ENCODE measurements at regions not wholly inside any gene's neighbourhood (a gene's known extent, or its start where the extent isn't known, plus 50 kb on each side); places are given as distances from the start of the nearest gene placed in this dataset.

DNA sequence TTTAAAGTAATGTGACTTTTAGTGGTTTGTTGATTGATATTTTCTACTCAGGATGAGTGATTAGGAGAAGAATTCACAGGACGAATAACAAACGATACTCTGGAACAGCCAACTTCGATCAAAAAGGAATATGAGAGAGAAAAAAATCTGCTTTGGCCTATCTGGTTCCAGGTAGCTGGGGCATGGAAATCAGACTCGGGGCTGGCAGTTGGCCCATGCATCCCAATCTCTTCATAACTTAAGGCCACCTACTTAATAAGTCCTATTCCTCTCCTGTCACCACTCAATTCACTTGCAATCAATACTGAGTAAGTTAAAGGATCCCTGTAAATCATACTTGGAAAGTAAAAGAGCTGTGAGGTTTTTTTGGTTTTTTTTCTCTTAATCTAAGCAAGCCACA, 1116.2 kb downstream of the SORCS3 start:
- no peak overlapping the region for H4K8ac ChIP-seq (ENCODE audit: low read depth in 2 of 2, low read length in 2 of 2)
- no peak for TF ChIP-seq BHLHE40 (IDR thresholded peaks at IDR 0.05; ENCODE audit: low read depth, low read length)
- no peak for TF ChIP-seq MAZ (IDR thresholded peaks at IDR 0.05; ENCODE audit: borderline replicate concordance, low read depth, low read length)
- no peak for TF ChIP-seq ELK1 (IDR thresholded peaks at IDR 0.05; ENCODE audit: borderline replicate concordance, low read depth, low read length)
- no peak for TF ChIP-seq CHD1 (IDR thresholded peaks at IDR 0.05; ENCODE audit: low read depth, low read length)
- no peak for TF ChIP-seq CEBPB (IDR thresholded peaks at IDR 0.05; ENCODE audit: low read depth, low read length)
- no peak for TF ChIP-seq SMC3 (IDR thresholded peaks at IDR 0.05; ENCODE audit: low read depth, low read length)
- no peak for TF ChIP-seq CTCF (conservative IDR thresholded peaks at IDR 0.05; ENCODE audit: low read depth, low read length)
- no peak for TF ChIP-seq RFX5 (IDR thresholded peaks at IDR 0.05; ENCODE audit: low read depth, low read length)
- TF ChIP-seq RCOR1 (IDR thresholded peaks at IDR 0.05; ENCODE audit: insufficient replicate concordance, low read length), result no peak
- TF ChIP-seq NFE2L2 (IDR thresholded peaks at IDR 0.05; ENCODE audit: low read depth, low read length), result no peak
- TF ChIP-seq FOS (IDR thresholded peaks at IDR 0.05; ENCODE audit: low read depth, low read length), result no peak
- TF ChIP-seq MAFK (IDR thresholded peaks at IDR 0.05; ENCODE audit: low read depth, low read length), result no peak
- TF ChIP-seq POLR2A (IDR thresholded peaks at IDR 0.05; ENCODE audit: low read depth, low read length), result no peak
- TF ChIP-seq, protein P1, sequence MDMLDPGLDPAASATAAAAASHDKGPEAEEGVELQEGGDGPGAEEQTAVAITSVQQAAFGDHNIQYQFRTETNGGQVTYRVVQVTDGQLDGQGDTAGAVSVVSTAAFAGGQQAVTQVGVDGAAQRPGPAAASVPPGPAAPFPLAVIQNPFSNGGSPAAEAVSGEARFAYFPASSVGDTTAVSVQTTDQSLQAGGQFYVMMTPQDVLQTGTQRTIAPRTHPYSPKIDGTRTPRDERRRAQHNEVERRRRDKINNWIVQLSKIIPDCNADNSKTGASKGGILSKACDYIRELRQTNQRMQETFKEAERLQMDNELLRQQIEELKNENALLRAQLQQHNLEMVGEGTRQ (IDR thresholded peaks at IDR 0.05; ENCODE audit: low read depth, low read length), result no peak
- TF ChIP-seq RAD21 (IDR thresholded peaks at IDR 0.05; ENCODE audit: low read length), result no peak
- TF ChIP-seq MXI1 (IDR thresholded peaks at IDR 0.05; ENCODE audit: borderline replicate concordance, low read depth, low read length), result no peak
- no peak overlapping the region for H3K18ac ChIP-seq (ENCODE audit: low read depth, low read length)
- H3K4me3 ChIP-seq (ENCODE audit: insufficient read depth, low read depth, low read length), result no peak overlapping the region
- H4K20me1 ChIP-seq (ENCODE audit: insufficient read depth, low read length), result no peaks in the 10 kb centered on the region
- no peak overlapping the region for H3K9ac ChIP-seq (ENCODE audit: low read depth, low read length)
- DNase-seq (no peak), ATAC-seq (ENCODE audit: low read depth) (no peak)
- H2AFZ ChIP-seq (replicated peaks; ENCODE audit: low read length, poor library complexity), result no peak overlapping the region
- no peak overlapping the region for H4K91ac ChIP-seq (ENCODE audit: insufficient read depth, low read depth, low read length)
- no peak overlapping the region for H2BK5ac ChIP-seq (ENCODE audit: low read depth, low read length, poor library complexity, severe bottlenecking)
- peaks cover 6% of the 10 kb centered on the region for H3K9me3 ChIP-seq (ENCODE audit: control insufficient read depth, insufficient read depth, low read length)
- no peak overlapping the region for H2BK20ac ChIP-seq (ENCODE audit: low read depth, low read length)
- H3K4me1 ChIP-seq (ENCODE audit: control insufficient read depth, insufficient read depth, low read length), result no peaks in the 10 kb centered on the region
- H2BK15ac ChIP-seq (ENCODE audit: low read depth, low read length), result no peak overlapping the region
- no peaks in the 10 kb centered on the region for H3K9me1 ChIP-seq (ENCODE audit: insufficient read depth, low read length)
- H3K23ac ChIP-seq (ENCODE audit: low read depth, low read length), result no peak overlapping the region
- H4K5ac ChIP-seq (ENCODE audit: low read depth, low read length), result no peak overlapping the region
- no peaks in the 10 kb centered on the region for H3K79me1 ChIP-seq (ENCODE audit: low read depth in 1 of 2, low read length in 2 of 2)
- no peak overlapping the region for H3K27ac ChIP-seq (ENCODE audit: insufficient read depth, low read length)
- H3K4ac ChIP-seq (ENCODE audit: low read depth, low read length), result no peak overlapping the region
- H3K36me3 ChIP-seq (ENCODE audit: control insufficient read depth, insufficient read depth, low read length), result no peaks in the 10 kb centered on the region
- dilution Hi-C loops (cut with HindIII; ENCODE audit: low sequenced_read_pairs, unreplicated experiment), result no loop called here
- no peak overlapping the region for H3K56ac ChIP-seq (ENCODE audit: extremely low read depth, insufficient read depth, low read length)
- WGBS, 2 experiments (ENCODE audit: extremely low coverage in 2 of 2, insufficient read length in 1 of 2), result no CpG with 5 or more reads among the region's 4 CpGs
- intact Hi-C loops (cut with micrococcal nuclease), result no loop called here
- H3K14ac ChIP-seq (replicated peaks; ENCODE audit: low read depth, low read length), result no peak overlapping the region
- H3K4me2 ChIP-seq (ENCODE audit: low read depth, low read length), result no peak overlapping the region
- no peak overlapping the region for H2AK5ac ChIP-seq (ENCODE audit: low read depth, low read length)
- ChIA-PET CTCF (no interaction called here), POLR2A (ENCODE audit: unreplicated experiment) (no interaction called here)
- no peaks in the 10 kb centered on the region for H3K27me3 ChIP-seq (ENCODE audit: control insufficient read depth, insufficient read depth, low read length)
- no peak overlapping the region for H2AK9ac ChIP-seq (replicated peaks; ENCODE audit: low read depth, low read length, poor library complexity)
- in situ Hi-C loops (cut with MboI; ENCODE audit: low sequenced_read_pairs), result no loop called here
- H2BK120ac ChIP-seq (ENCODE audit: low read depth, low read length), result no peak overlapping the region
- no TSS peak for BruUV-seq (replicated peaks)
